Iris pigment epithelial cell (primary cell): ENCODE measurements at regions not wholly inside any gene's neighbourhood (a gene's known extent, or its start where the extent isn't known, plus 50 kb on each side); places are given as distances from the start of the nearest gene placed in this dataset.

ENCODE experiments used
- DNase-seq: peaks from one replicate; pipeline ENCODE4 v3.0.0-alpha.2; 2011; ENCODE audit warnings: low read depth

- DNase-seq: no peak
Observed at GRCh38 chr3:73867524-73867923, 242.8 kb upstream of the PDZRN3 start.

- peak; percentile 5 for DNase-seq
Observed at GRCh38 chr3:73866846-73867245, 242.1 kb upstream of the PDZRN3 start.

DNA sequence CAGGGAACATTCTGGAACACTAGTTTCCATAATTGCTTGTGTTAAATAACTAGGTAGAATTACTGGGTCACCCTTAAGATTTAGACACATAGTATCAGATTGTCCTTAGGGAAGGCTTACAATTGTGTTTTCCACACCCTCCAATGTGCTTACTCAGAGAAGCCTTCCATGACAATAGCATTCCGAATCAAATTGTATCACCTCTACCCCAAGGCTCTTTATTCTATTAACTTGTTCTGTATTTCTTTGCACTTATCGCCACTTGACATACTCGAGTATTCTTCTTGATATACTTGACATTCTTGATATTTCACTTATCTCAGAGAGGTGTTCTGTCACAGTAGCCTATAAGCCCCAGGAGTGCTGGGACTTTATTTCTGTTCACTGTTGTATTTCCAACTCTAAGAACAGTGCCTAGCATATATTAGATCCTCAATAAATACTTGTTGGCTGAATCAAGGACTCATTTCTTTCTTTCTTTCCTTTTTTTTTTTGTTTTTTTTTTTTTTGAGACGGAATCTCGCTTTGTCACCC lies 238.9 kb upstream of the PDZRN3 start:
- DNase-seq: no peak

- DNase-seq: no peak
Observed at GRCh38 chr3:73855813-73856212, 231.1 kb upstream of the PDZRN3 start.

DNA sequence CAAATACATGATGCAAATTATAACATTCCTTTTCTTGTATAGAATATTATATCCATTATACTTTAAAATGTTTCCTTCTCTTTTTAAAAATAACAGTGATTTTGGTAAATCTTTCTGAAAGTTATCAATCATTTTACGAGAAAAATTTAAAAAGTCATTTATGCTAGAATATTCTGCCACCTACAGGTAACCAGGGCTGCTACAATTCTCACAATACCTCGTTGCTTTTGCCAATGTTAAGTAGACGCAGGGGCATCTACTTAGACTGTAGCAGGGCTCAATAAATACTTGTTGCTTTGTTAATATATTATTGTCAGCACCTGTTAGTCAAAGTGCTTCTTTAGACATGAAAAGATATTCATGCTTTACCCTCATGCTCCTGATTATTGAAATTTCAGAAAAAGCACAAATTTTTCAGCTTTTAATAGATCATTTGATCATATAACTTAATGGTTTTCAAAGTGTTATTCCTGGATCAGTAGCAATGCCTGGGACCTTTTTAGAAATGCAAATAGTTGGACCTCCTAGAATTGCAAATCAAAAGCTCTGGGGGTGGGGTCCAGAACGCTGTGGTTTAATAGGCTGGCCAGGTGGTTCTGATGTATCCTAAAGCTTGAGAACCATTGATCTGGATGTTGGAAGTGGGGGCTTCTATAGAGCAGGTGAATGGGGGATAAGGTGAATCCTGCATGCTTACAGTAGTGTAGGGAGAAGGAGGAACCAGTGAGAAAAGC lies 223.6 kb upstream of the PDZRN3 start:
- DNase-seq: peak; percentile 30

GRCh38 chr3:73846951-73847350 lies 222.2 kb upstream of the PDZRN3 start:
- DNase-seq: no peak

GRCh38 chr3:73839032-73839431 lies 214.3 kb upstream of the PDZRN3 start:
- DNase-seq: no peak

- DNase-seq: no peak
Observed at GRCh38 chr3:73835945-73836344, 211.2 kb upstream of the PDZRN3 start.

DNA sequence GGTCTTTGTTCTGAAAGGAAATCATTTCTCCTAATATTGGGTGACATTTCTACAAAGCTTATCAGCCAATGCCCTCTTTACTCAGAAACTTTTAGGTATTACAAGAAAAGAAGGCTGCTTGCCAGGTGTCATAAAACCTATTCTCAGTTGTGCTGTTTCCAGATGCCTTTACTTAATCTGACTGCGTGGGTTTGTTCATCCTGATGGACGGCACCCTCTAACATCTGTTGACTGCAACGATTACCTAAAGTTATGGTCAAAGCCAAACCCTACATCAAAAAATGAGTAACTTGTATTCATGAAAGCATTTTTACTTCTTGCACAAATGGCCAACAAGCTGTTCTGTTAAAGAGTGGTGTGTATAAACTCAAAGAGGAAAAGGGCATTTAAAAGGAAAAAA lies 207.7 kb upstream of the PDZRN3 start:
- DNase-seq: no peak

- no peak for DNase-seq
Observed at GRCh38 chr3:73828348-73828747, 203.6 kb upstream of the PDZRN3 start.

DNA sequence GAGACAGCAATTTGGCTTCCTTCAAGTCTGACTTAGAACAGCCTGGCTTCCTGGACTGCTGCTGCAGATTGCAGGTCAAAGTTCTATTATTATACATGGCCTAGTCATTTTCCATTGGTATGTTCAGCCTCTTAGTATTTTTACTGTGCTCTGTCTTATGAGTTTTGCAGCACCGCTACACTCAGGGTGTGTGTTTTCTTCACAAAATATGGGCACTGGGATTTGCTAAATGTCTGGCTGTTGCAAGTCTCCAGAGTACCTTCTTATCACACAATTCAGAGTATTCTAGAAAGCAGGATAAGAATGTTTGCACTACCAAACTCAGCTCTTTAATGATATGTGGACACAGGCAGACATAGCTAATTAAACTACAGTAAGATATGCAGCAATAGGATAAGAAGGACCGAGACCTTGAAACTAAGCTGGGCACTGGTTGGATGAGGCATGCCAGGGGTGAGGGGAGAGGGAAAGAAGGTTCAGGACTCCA lies 203.0 kb upstream of the PDZRN3 start:
- no peak for DNase-seq

GRCh38 chr3:73827204-73827603 lies 202.5 kb upstream of the PDZRN3 start:
- DNase-seq: no peak

DNA sequence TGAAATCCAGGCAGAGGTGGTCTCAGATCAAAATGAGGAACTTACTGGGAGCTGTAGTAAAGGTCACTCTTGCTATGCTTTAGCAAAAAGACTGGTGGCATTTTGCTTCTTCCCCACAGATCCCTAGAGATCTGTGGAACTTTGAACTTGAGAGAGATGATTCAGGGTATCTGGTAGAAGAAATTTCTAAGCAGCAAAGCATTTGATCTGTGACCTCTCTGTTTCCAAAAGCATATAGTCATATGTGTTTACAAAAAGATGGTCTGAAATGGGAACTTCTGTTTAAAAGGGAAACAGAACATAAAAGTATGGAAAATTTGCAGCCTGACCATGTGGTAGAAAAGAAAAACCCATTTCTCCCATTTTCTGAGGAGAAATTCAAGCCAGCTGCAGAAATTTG lies 196.2 kb upstream of the PDZRN3 start:
- DNase-seq: peak; percentile 19

GRCh38 chr3:73820431-73820830 lies 195.7 kb upstream of the PDZRN3 start:
- no peak for DNase-seq

GRCh38 chr3:73815966-73816365 lies 191.2 kb upstream of the PDZRN3 start:
- no peak for DNase-seq

GRCh38 chr3:73813692-73814292 lies 189.1 kb upstream of the PDZRN3 start:
- no peak for DNase-seq

DNA sequence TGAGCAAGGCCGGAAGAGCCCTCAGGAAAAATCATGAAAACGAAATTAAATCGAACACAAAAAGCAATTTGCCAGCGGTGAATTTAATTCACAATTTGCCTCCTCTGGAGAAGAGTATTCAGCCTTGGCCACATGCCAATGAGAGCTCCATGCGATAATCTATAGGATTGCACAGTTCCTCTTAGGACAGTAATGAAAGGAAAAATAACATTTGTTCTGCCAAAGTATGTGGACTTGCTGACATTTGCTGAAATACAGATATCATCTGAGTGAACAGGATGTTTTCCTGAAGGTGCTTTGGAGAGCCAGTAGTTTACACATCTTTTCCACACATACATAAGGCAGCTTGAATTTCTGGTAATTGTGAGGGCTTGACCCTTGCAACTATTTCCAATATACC lies 188.6 kb upstream of the PDZRN3 start:
- peak; percentile 45 for DNase-seq

GRCh38 chr3:73812054-73812453 lies 187.3 kb upstream of the PDZRN3 start:
- DNase-seq: no peak

GRCh38 chr3:73808862-73809509 lies 184.2 kb upstream of the PDZRN3 start:
- DNase-seq: no peak

DNA sequence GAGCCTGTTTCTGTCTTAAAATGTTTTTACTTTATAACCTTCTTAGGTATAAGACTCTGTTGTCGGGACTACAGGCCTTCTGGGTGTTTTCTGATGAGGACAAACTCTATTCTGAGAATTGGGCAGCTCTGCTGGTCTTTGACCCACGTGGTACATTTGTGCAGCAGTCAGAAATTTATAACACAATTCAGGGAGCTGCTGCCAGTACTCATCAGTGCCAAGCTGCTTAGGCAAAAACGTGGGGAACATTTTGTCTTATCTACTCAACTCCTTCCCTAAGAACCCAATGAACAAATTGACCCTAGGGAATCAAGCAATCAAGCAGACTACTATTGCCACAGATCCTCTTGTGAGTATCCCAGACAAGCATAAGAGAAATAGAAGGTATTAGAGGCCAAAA lies 180.7 kb upstream of the PDZRN3 start:
- no peak for DNase-seq

GRCh38 chr3:73804204-73804603 lies 179.5 kb upstream of the PDZRN3 start:
- no peak for DNase-seq

GRCh38 chr3:73801444-73801843 lies 176.7 kb upstream of the PDZRN3 start:
- no peak for DNase-seq

- no peak for DNase-seq
Observed at GRCh38 chr3:73797311-73797710, 172.6 kb upstream of the PDZRN3 start.
